NT2/D1 (cell line): ENCODE measurements at regions not wholly inside any gene's neighbourhood (a gene's known extent, or its start where the extent isn't known, plus 50 kb on each side); places are given as distances from the start of the nearest gene placed in this dataset.

Experiments
- SUZ12 ChIP-seq: IDR thresholded peaks from 2 replicates; pipeline ENCODE4 v1.6.1; 2011; ENCODE audit not compliant: insufficient read length, insufficient read depth; ENCODE audit errors: extremely low read depth
- YY1 ChIP-seq: IDR thresholded peaks from 2 replicates; pipeline ENCODE4 v1.6.1; 2011; ENCODE audit not compliant: insufficient read length, insufficient read depth
- ZNF274 ChIP-seq: IDR thresholded peaks from 2 replicates; pipeline ENCODE4 v1.6.1; 2011; ENCODE audit warnings: mild to moderate bottlenecking, low read depth, low read length

DNA sequence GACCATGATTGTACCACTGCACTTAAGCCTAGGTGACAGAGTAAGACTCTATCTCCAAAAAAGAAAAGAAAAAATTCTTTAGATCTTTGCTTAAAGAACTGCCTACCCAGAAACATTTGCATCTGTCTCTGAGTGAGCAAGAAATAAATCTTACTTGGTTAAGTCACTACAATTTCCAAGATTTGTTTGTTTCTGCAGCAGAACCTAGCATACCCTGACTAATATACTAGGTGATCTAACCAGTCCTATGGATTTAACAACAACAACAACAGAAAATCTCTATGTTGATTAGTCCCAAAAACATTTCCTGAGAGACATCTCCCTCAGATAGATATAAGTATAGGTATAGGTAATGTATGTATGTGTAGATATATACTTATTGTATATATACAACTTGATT lies 549.3 kb upstream of the PSMD7 start:
- TF ChIP-seq YY1 (no peak), SUZ12 (no peak), ZNF274 (no peak)
